Omental fat pad (tissue), 3 donors: ENCODE measurements at regions not wholly inside any gene's neighbourhood (a gene's known extent, or its start where the extent isn't known, plus 50 kb on each side); places are given as distances from the start of the nearest gene placed in this dataset.
"Not testable (repeated sequence)": the region's sequence is repeated elsewhere in the genome, so short reads cannot be mapped to it uniquely, and the experiment has no call there.

Experiments
- ATAC-seq: fragments of 150-250 bp; one replicate; pipeline ENCODE4 v1.9.1; 2016; ENCODE audit warnings: mild to moderate bottlenecking, moderate library complexity; ENCODE audit not compliant: low FRiP score
- DNase-seq: peaks from one replicate; pipeline ENCODE4 v3.0.0-alpha.2; 2019; ENCODE audit warnings: low spot score
- CTCF ChIP-seq, 3 donors: fragments of 450-650 bp; IDR thresholded peaks; one replicate each; pipeline ENCODE4 v1.5.1; 2016 to 2017; ENCODE audit warnings: antibody characterized with exemption in 3 of 3, mild to moderate bottlenecking in 3 of 3, moderate library complexity in 2 of 3

DNA sequence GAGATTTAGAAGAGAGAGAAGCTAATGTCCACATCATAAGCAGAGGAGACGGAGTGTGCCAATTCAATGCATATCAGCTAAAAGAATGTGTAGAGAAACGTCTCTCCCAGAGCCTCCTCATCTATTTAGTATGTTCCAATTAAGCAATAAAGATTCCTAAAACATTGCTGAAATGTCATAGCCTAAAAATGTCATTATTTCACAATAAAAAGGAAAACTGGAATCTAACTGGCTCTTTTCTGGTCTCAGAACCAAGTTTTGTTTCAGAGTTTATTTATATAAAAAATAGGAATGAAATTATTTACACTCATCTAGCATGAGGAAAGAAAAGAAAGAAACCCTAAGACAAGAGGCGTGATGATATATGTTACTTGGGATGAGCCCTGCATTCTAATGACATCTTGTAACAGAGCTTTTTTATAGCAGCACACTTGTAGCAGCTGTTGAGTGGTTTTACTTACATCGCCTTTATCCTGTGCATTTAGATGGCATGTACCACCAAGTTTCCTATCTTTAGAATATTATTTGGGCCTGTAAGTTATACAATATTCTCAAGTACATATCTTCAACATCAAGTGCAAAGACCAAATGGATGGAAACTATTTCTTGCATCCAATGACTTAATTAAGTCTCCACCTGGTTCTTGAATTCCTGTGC lies 266.3 kb upstream of the PRKD1 start:
- DNase-seq, result no peak
- ATAC-seq, result peak; percentile 79
- no peak for TF ChIP-seq CTCF (IDR thresholded peaks at IDR 0.05)

- ATAC-seq, result peak; percentile 59
- TF ChIP-seq CTCF (IDR thresholded peaks at IDR 0.05), result no peak
- no peak for DNase-seq
These were observed 267.1 kb upstream of the PRKD1 start for GRCh38 chr14:30194741-30195148.

DNA sequence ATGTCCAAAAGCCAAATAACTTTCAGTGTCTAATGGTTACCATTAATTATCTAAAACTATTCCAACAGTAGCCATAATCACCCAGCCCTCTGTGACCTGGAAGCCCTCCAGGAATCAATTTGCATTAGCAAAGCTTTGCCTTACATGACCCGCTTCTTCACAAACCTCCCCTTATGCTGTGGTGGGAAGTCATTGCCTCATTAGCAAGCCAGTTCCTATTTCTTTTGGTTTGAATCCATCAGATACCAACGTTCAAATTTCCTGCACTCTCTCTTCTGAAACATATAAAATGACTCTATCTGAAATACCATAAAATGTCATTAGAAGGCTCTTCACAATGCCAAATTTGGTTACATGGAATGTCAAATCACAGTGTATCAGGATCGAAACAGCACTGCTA lies 268.3 kb upstream of the PRKD1 start:
- ATAC-seq, result no peak
- no peak for TF ChIP-seq CTCF (IDR thresholded peaks at IDR 0.05)
- DNase-seq, result no peak

- DNase-seq, result no peak
- ATAC-seq, result no peak
- no peak for TF ChIP-seq CTCF (IDR thresholded peaks at IDR 0.05)
These were observed 269.2 kb upstream of the PRKD1 start for GRCh38 chr14:30196861-30197260.

GRCh38 chr14:30198720-30199119 lies 271.1 kb upstream of the PRKD1 start:
- DNase-seq, ATAC-seq: not testable (repeated sequence)

- TF ChIP-seq CTCF (IDR thresholded peaks at IDR 0.05), result no peak
- no peak for DNase-seq
- no peak for ATAC-seq
These were observed 276.9 kb upstream of the PRKD1 start for GRCh38 chr14:30204431-30204980.

GRCh38 chr14:30209136-30209535 lies 281.5 kb upstream of the PRKD1 start:
- ATAC-seq (no peak), DNase-seq (no peak)
- no peak for TF ChIP-seq CTCF (IDR thresholded peaks at IDR 0.05)
